ENCODE measurements at regions not wholly inside any gene's neighbourhood (a gene's known extent, or its start where the extent isn't known, plus 50 kb on each side); places are given as distances from the start of the nearest gene placed in this dataset.

GRCh38 chr4:30350288-30350687 is 369.9 kb upstream of the PCDH7 start:
- ChIA-PET POLR2A (interaction anchor here (0.7 kb wide), 1 partner anchor 380 kb away, joined by 3 read pairs; no protein-coding TSS in a partner anchor), CTCF (ENCODE audit: unreplicated experiment) (no interaction called here)
- H3K4me1 ChIP-seq (ENCODE audit: insufficient read depth, low read length, poor library complexity, severe bottlenecking), result no peaks in the 10 kb centered on the region
- no peak overlapping the region for H3K4me3 ChIP-seq (ENCODE audit: low read depth, low read length, poor library complexity, severe bottlenecking)
- intact Hi-C loops (cut with micrococcal nuclease; ENCODE audit: unreplicated experiment), result no loop called here
- H3K27ac ChIP-seq (ENCODE audit: low read depth, low read length, poor library complexity, severe bottlenecking), result no peak overlapping the region
- H3K4me2 ChIP-seq (ENCODE audit: low read length), result no peak overlapping the region
- H3K36me3 ChIP-seq (ENCODE audit: insufficient read depth, low read length), result no peaks in the 10 kb centered on the region
- no peaks in the 10 kb centered on the region for H3K9me2 ChIP-seq (ENCODE audit: insufficient read depth, low read length)
- TF ChIP-seq CTCF (conservative IDR thresholded peaks at IDR 0.05; ENCODE audit: low read length) (no peak), EZH2phosphoT487 (IDR thresholded peaks at IDR 0.05; ENCODE audit: borderline replicate concordance, low read depth, low read length) (no peak)
- no peaks in the 10 kb centered on the region for H3K9me3 ChIP-seq (ENCODE audit: low read length)
- DNase-seq (ENCODE audit: low spot score), result no peak
- no peaks in the 10 kb centered on the region for H3K79me2 ChIP-seq (ENCODE audit: insufficient read depth, low read depth, low read length)
- no peak overlapping the region for H2AFZ ChIP-seq (ENCODE audit: low read length)
- H4K20me1 ChIP-seq (ENCODE audit: insufficient read depth, low read length), result no peaks in the 10 kb centered on the region
- no TSS peak for BruUV-seq (replicated peaks)

- no peak for TF ChIP-seq CTCF (conservative IDR thresholded peaks at IDR 0.05; ENCODE audit: low read length)
- TF ChIP-seq EZH2phosphoT487 (IDR thresholded peaks at IDR 0.05; ENCODE audit: borderline replicate concordance, low read depth, low read length), result no peak
- no peak overlapping the region for H3K4me3 ChIP-seq (ENCODE audit: low read depth, low read length, poor library complexity, severe bottlenecking)
- no peaks in the 10 kb centered on the region for H3K4me1 ChIP-seq (ENCODE audit: insufficient read depth, low read length, poor library complexity, severe bottlenecking)
- no peak overlapping the region for H3K27ac ChIP-seq (ENCODE audit: low read depth, low read length, poor library complexity, severe bottlenecking)
- H3K9me2 ChIP-seq (ENCODE audit: insufficient read depth, low read length), result no peaks in the 10 kb centered on the region
- H3K9me3 ChIP-seq (ENCODE audit: low read length), result no peaks in the 10 kb centered on the region
- no TSS peak for BruUV-seq (replicated peaks)
- no peaks in the 10 kb centered on the region for H4K20me1 ChIP-seq (ENCODE audit: insufficient read depth, low read length)
- H3K79me2 ChIP-seq (ENCODE audit: insufficient read depth, low read depth, low read length), result no peaks in the 10 kb centered on the region
- H2AFZ ChIP-seq (ENCODE audit: low read length), result no peak overlapping the region
- intact Hi-C loops (cut with micrococcal nuclease; ENCODE audit: unreplicated experiment), result no loop called here
- DNase-seq (ENCODE audit: low spot score), result no peak
- H3K4me2 ChIP-seq (ENCODE audit: low read length), result no peak overlapping the region
- H3K36me3 ChIP-seq (ENCODE audit: insufficient read depth, low read length), result no peaks in the 10 kb centered on the region
- CTCF ChIA-PET (ENCODE audit: unreplicated experiment), result no interaction called here
- POLR2A ChIA-PET, result no interaction called here
These were observed 365.6 kb upstream of the PCDH7 start for GRCh38 chr4:30354605-30355004.

- intact Hi-C loops (cut with micrococcal nuclease; ENCODE audit: unreplicated experiment), result no loop called here
- Histone ChIP-seq H3K4me1 (ENCODE audit: insufficient read depth, low read length, poor library complexity, severe bottlenecking) (no peaks in the 10 kb centered on the region), H3K4me2 (ENCODE audit: low read length) (no peak overlapping the region), H3K36me3 (ENCODE audit: insufficient read depth, low read length) (no peaks in the 10 kb centered on the region), H3K9me2 (ENCODE audit: insufficient read depth, low read length) (no peaks in the 10 kb centered on the region), H3K79me2 (ENCODE audit: insufficient read depth, low read depth, low read length) (no peaks in the 10 kb centered on the region), H3K9me3 (ENCODE audit: low read length) (no peaks in the 10 kb centered on the region), H4K20me1 (ENCODE audit: insufficient read depth, low read length) (no peaks in the 10 kb centered on the region), H3K27ac (ENCODE audit: low read depth, low read length, poor library complexity, severe bottlenecking) (no peak overlapping the region), H3K4me3 (ENCODE audit: low read depth, low read length, poor library complexity, severe bottlenecking) (no peak overlapping the region), H2AFZ (ENCODE audit: low read length) (no peak overlapping the region)
- ChIA-PET POLR2A (no interaction called here), CTCF (ENCODE audit: unreplicated experiment) (no interaction called here)
- no peak for TF ChIP-seq EZH2phosphoT487 (IDR thresholded peaks at IDR 0.05; ENCODE audit: borderline replicate concordance, low read depth, low read length)
- TF ChIP-seq CTCF (conservative IDR thresholded peaks at IDR 0.05; ENCODE audit: low read length), result no peak
- no peak for DNase-seq (ENCODE audit: low spot score)
- BruUV-seq (replicated peaks), result no TSS peak
These were observed 357.7 kb upstream of the PCDH7 start for GRCh38 chr4:30362436-30362835.
